Spleen (tissue), 7 donors: ENCODE measurements at regions not wholly inside any gene's neighbourhood (a gene's known extent, or its start where the extent isn't known, plus 50 kb on each side); places are given as distances from the start of the nearest gene placed in this dataset.

Experiments
- POLR2A ChIP-seq, 3 donors: fragments of 450-650 bp; IDR thresholded peaks; one replicate each; pipeline ENCODE4 v1.5.1; 2017; ENCODE audit warnings: antibody characterized with exemption in 3 of 3, mild to moderate bottlenecking in 1 of 3
- POLR2AphosphoS5 ChIP-seq, 3 donors: sonication (generic); formaldehyde crosslinking; IDR thresholded peaks; one replicate each; pipeline ENCODE4 v1.5.1; 2017; ENCODE audit warnings: antibody characterized with exemption in 3 of 3
- TF ChIP-seq, protein P1 (sequence below), 11 experiments: fragments of 200-600 bp in 7 of 11; fragments of 450-650 bp in 4 of 11; sonication (generic) in 4 of 11; IDR thresholded peaks in 8 of 11; conservative IDR thresholded peaks in 3 of 11; 1 replicate in 7 of 11; 2 replicates in 4 of 11; pipeline versions ENCODE4 v1.4.0 to v1.8.0; 2016 to 2021; ENCODE audit warnings: antibody characterized with exemption in 11 of 11, inconsistent platforms in 4 of 11, mild to moderate bottlenecking in 1 of 11
- donor health status: DM: no; HTN: no; CAD: no; lungs with moderate emphysema.
- donor health status: DM: no; HTN: no; CAD: no.
- donor health status: DM: no; HTN: no; CAD: no.

DNA sequence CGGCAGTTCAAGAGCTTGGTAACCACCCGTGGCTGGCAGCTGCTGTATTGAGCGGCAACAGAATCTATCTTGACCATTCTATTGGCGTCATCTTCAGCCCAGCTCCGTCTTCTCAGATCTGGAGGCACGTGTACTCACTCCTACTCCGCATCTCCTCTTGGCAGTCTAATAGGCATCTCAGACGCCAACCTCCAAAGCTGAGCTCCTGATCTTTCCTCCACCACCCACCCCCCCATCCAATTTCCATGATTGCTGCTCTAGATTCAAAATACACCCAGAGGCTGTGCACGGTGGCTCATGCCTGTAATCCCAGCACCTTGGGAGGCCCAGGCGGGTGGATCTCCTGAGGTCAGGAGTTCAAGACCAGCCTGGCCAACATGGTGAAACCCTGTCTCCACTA is 84.6 kb upstream of the CASZ1 start:
- TF ChIP-seq, protein P1, sequence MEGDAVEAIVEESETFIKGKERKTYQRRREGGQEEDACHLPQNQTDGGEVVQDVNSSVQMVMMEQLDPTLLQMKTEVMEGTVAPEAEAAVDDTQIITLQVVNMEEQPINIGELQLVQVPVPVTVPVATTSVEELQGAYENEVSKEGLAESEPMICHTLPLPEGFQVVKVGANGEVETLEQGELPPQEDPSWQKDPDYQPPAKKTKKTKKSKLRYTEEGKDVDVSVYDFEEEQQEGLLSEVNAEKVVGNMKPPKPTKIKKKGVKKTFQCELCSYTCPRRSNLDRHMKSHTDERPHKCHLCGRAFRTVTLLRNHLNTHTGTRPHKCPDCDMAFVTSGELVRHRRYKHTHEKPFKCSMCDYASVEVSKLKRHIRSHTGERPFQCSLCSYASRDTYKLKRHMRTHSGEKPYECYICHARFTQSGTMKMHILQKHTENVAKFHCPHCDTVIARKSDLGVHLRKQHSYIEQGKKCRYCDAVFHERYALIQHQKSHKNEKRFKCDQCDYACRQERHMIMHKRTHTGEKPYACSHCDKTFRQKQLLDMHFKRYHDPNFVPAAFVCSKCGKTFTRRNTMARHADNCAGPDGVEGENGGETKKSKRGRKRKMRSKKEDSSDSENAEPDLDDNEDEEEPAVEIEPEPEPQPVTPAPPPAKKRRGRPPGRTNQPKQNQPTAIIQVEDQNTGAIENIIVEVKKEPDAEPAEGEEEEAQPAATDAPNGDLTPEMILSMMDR (IDR thresholded peaks at IDR 0.05 in 8 of 11, conservative IDR thresholded peaks at IDR 0.05 in 3 of 11), result no peak
- TF ChIP-seq POLR2AphosphoS5 (IDR thresholded peaks at IDR 0.05), result no peak
- no peak for TF ChIP-seq POLR2A (IDR thresholded peaks at IDR 0.05)
